PC-9 (cell line): ENCODE measurements at regions not wholly inside any gene's neighbourhood (a gene's known extent, or its start where the extent isn't known, plus 50 kb on each side); places are given as distances from the start of the nearest gene placed in this dataset.

ENCODE experiments used
- CTCF ChIP-seq: fragments of 200-600 bp; sonication (generic); conservative IDR thresholded peaks from 2 replicates; pipeline ENCODE4 v1.6.1; 2017; ENCODE audit warnings: mixed run types, antibody characterized with exemption, mild to moderate bottlenecking, moderate library complexity
- EZH2 ChIP-seq: fragments of 200-600 bp; sonication (generic); IDR thresholded peaks from 2 replicates; pipeline ENCODE4 v1.8.0; 2017; ENCODE audit warnings: antibody characterized with exemption, low read depth

- TF ChIP-seq CTCF (no peak), EZH2 (no peak)
Observed at GRCh38 chr4:189131118-189131517, 809.6 kb upstream of the FRG1 start.
